ENCODE measurements at regions not wholly inside any gene's neighbourhood (a gene's known extent, or its start where the extent isn't known, plus 50 kb on each side); places are given as distances from the start of the nearest gene placed in this dataset.

DNA sequence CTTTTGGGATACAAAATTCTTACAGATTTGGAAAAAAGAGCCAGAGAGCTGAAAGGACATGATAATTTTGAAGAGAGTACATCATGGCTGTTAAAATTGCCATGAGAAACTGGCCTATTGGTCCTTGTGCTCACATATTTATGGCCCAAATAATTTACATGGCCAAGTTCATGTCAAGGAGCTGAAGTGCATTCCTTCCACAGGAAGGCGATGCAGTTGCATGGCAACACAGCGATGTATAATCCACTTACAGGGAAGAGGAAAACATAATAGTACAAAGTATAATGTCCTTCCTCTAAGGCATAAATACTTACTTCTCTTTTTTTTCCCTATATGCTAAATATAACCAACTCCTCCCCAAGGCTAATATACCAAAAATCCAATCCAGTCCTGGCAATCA, 914.5 kb upstream of the AGA start:
- no peak for DNase-seq
- no peak overlapping the region for H3K4me2 ChIP-seq (ENCODE audit: low read length, poor library complexity, severe bottlenecking)
- no peaks in the 10 kb centered on the region for H3K36me3 ChIP-seq (ENCODE audit: control insufficient read depth in 1 of 2, insufficient read depth in 2 of 2, low read depth in 1 of 2, low read length in 2 of 2)
- no peak overlapping the region for H2BK120ac ChIP-seq (ENCODE audit: low read depth, low read length)
- H4K91ac ChIP-seq (ENCODE audit: low read length): no peak overlapping the region
- H4K8ac ChIP-seq (ENCODE audit: low read length): no peak overlapping the region
- no peak overlapping the region for H2BK15ac ChIP-seq (ENCODE audit: low read depth, poor library complexity, severe bottlenecking)
- H3K18ac ChIP-seq (ENCODE audit: low read depth in 1 of 2, low read length in 2 of 2): no peak overlapping the region
- no peak overlapping the region for H2AFZ ChIP-seq (ENCODE audit: low read depth, low read length)
- no peaks in the 10 kb centered on the region for H3K79me1 ChIP-seq (replicated peaks; ENCODE audit: low read length, poor library complexity, severe bottlenecking)
- no peak overlapping the region for H2AK5ac ChIP-seq (ENCODE audit: low read length, severe bottlenecking)
- no peak overlapping the region for H3K4ac ChIP-seq (ENCODE audit: low read depth in 1 of 2, low read length in 2 of 2)
- H3K14ac ChIP-seq (ENCODE audit: low read length in 2 of 2): no peak overlapping the region
- H3K27ac ChIP-seq (ENCODE audit: low read length, poor library complexity, severe bottlenecking): no peak overlapping the region
- no peaks in the 10 kb centered on the region for H3K27me3 ChIP-seq (ENCODE audit: control insufficient read depth in 1 of 2, insufficient read depth in 1 of 2, low read length in 2 of 2)
- WGBS: 100% methylated on average over 2 of the region's 2 CpGs
- H2BK12ac ChIP-seq (ENCODE audit: low read length in 2 of 2): no peak overlapping the region
- H3K9me3 ChIP-seq (ENCODE audit: control insufficient read depth, low read length): peaks cover 23% of the 10 kb centered on the region
- no peak overlapping the region for H2BK5ac ChIP-seq (ENCODE audit: low read depth, low read length, poor library complexity, severe bottlenecking)
- no peak overlapping the region for H3K23ac ChIP-seq (ENCODE audit: low read length in 2 of 2)
- H3K4me1 ChIP-seq (ENCODE audit: control insufficient read depth, insufficient read depth, low read depth, low read length): no peaks in the 10 kb centered on the region
- H3K9ac ChIP-seq (ENCODE audit: low read length): no peak overlapping the region
- H3K4me3 ChIP-seq (ENCODE audit: insufficient read depth in 1 of 2, low read depth in 1 of 2, low read length in 2 of 2): no peak overlapping the region

DNA sequence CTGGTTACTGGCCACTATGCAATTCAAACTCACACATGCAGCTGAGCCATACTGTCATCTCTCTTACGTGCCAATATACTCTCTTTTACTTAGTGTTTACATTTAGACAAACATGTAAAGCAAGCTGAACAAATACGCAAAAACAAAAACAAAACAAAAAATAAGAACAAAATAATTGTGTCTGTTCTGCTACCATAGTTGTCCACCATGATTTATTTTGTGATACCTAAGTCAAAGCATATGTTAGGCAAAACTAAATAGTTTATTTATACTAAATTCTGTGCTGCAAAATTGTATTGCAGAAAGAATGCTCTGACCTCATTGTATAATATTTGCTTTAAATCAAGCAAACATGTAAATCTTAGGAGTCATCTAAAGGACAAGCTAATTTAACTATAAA, 943.2 kb upstream of the AGA start:
- Histone ChIP-seq H3K18ac (ENCODE audit: low read depth in 1 of 2, low read length in 2 of 2) (no peak overlapping the region), H4K8ac (ENCODE audit: low read length) (no peak overlapping the region), H3K27ac (ENCODE audit: low read length, poor library complexity, severe bottlenecking) (no peak overlapping the region), H3K14ac (ENCODE audit: low read length in 2 of 2) (no peak overlapping the region), H3K23ac (ENCODE audit: low read length in 2 of 2) (no peak overlapping the region), H4K91ac (ENCODE audit: low read length) (no peak overlapping the region), H3K27me3 (ENCODE audit: control insufficient read depth in 1 of 2, insufficient read depth in 1 of 2, low read length in 2 of 2) (no peaks in the 10 kb centered on the region), H3K4me2 (ENCODE audit: low read length, poor library complexity, severe bottlenecking) (no peak overlapping the region), H3K36me3 (ENCODE audit: control insufficient read depth in 1 of 2, insufficient read depth in 2 of 2, low read depth in 1 of 2, low read length in 2 of 2) (no peaks in the 10 kb centered on the region), H2AFZ (ENCODE audit: low read depth, low read length) (no peak overlapping the region), H2BK15ac (ENCODE audit: low read depth, poor library complexity, severe bottlenecking) (no peak overlapping the region), H3K9ac (ENCODE audit: low read length) (no peak overlapping the region), H3K79me1 (replicated peaks; ENCODE audit: low read length, poor library complexity, severe bottlenecking) (no peaks in the 10 kb centered on the region), H2AK5ac (ENCODE audit: low read length, severe bottlenecking) (no peak overlapping the region), H3K4ac (ENCODE audit: low read depth in 1 of 2, low read length in 2 of 2) (no peak overlapping the region), H3K4me3 (ENCODE audit: insufficient read depth in 1 of 2, low read depth in 1 of 2, low read length in 2 of 2) (no peak overlapping the region), H2BK120ac (ENCODE audit: low read depth, low read length) (no peak overlapping the region), H2BK12ac (ENCODE audit: low read length in 2 of 2) (no peak overlapping the region), H3K4me1 (ENCODE audit: control insufficient read depth, insufficient read depth, low read depth, low read length) (no peaks in the 10 kb centered on the region), H3K9me3 (ENCODE audit: control insufficient read depth, low read length) (peaks cover 11% of the 10 kb centered on the region), H2BK5ac (ENCODE audit: low read depth, low read length, poor library complexity, severe bottlenecking) (no peak overlapping the region)
- no peak for DNase-seq
- 86% methylated on average over 1 of the region's 2 CpGs for WGBS

DNA sequence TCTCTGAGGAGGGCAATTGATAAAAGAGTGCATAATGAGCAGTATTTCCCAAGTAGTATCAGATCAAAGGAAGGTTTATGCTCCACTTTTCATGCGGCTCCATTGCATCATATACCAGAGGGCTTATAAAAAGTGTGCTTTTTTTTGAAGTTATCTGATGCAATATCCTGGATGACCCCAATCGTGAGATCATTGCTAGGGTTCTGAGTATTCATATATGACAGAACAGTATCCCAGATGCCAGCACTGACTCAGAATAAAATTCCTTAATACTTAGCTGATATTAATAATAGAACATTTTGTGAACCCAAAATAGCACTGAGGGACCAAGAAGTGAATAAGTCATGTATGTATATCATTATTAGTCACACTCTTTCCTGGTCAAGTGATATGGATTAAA, 945.5 kb upstream of the AGA start:
- H3K18ac ChIP-seq (ENCODE audit: low read depth in 1 of 2, low read length in 2 of 2): no peak overlapping the region
- no peaks in the 10 kb centered on the region for H3K36me3 ChIP-seq (ENCODE audit: control insufficient read depth in 1 of 2, insufficient read depth in 2 of 2, low read depth in 1 of 2, low read length in 2 of 2)
- H2BK15ac ChIP-seq (ENCODE audit: low read depth, poor library complexity, severe bottlenecking): no peak overlapping the region
- no peak overlapping the region for H2AK5ac ChIP-seq (ENCODE audit: low read length, severe bottlenecking)
- no peak overlapping the region for H3K4me3 ChIP-seq (ENCODE audit: insufficient read depth in 1 of 2, low read depth in 1 of 2, low read length in 2 of 2)
- no peaks in the 10 kb centered on the region for H3K79me1 ChIP-seq (replicated peaks; ENCODE audit: low read length, poor library complexity, severe bottlenecking)
- H4K8ac ChIP-seq (ENCODE audit: low read length): no peak overlapping the region
- H2BK12ac ChIP-seq (ENCODE audit: low read length in 2 of 2): no peak overlapping the region
- H3K23ac ChIP-seq (ENCODE audit: low read length in 2 of 2): no peak overlapping the region
- no peak for DNase-seq
- no peak overlapping the region for H3K4me2 ChIP-seq (ENCODE audit: low read length, poor library complexity, severe bottlenecking)
- H3K9me3 ChIP-seq (ENCODE audit: control insufficient read depth, low read length): peaks cover 5% of the 10 kb centered on the region
- H3K14ac ChIP-seq (ENCODE audit: low read length in 2 of 2): no peak overlapping the region
- H3K4me1 ChIP-seq (ENCODE audit: control insufficient read depth, insufficient read depth, low read depth, low read length): no peaks in the 10 kb centered on the region
- H3K9ac ChIP-seq (ENCODE audit: low read length): no peak overlapping the region
- H2BK120ac ChIP-seq (ENCODE audit: low read depth, low read length): no peak overlapping the region
- no peak overlapping the region for H2BK5ac ChIP-seq (ENCODE audit: low read depth, low read length, poor library complexity, severe bottlenecking)
- no peak overlapping the region for H4K91ac ChIP-seq (ENCODE audit: low read length)
- 100% methylated on average over 1 of the region's 2 CpGs for WGBS
- no peak overlapping the region for H3K27ac ChIP-seq (ENCODE audit: low read length, poor library complexity, severe bottlenecking)
- no peaks in the 10 kb centered on the region for H3K27me3 ChIP-seq (ENCODE audit: control insufficient read depth in 1 of 2, insufficient read depth in 1 of 2, low read length in 2 of 2)
- no peak overlapping the region for H3K4ac ChIP-seq (ENCODE audit: low read depth in 1 of 2, low read length in 2 of 2)
- H2AFZ ChIP-seq (ENCODE audit: low read depth, low read length): no peak overlapping the region

DNA sequence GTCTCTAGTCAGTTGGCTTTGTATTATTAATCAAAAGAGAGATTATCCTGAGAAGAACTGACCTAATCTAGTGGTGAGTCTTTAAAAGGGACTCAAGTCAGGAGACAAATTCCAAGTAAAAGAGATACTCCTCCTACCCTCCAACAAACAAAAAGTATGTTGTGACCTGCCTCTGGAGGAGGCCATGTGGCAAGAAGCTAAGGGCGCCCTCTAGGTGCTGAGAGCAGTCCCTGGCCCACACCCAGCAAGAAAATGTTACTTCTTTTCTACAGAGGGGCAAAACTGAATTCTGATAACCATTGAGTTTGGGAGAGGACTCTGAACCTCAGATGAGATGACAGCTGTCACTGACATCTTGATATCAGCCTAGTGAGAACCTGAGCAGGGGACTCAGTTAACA, 953.6 kb upstream of the AGA start:
- Histone ChIP-seq H2BK12ac (ENCODE audit: low read length in 2 of 2) (no peak overlapping the region), H3K4me1 (ENCODE audit: control insufficient read depth, insufficient read depth, low read depth, low read length) (no peaks in the 10 kb centered on the region), H3K18ac (ENCODE audit: low read depth in 1 of 2, low read length in 2 of 2) (no peak overlapping the region), H4K8ac (ENCODE audit: low read length) (no peak overlapping the region), H3K4me2 (ENCODE audit: low read length, poor library complexity, severe bottlenecking) (no peak overlapping the region), H3K14ac (ENCODE audit: low read length in 2 of 2) (no peak overlapping the region), H2BK5ac (ENCODE audit: low read depth, low read length, poor library complexity, severe bottlenecking) (no peak overlapping the region), H3K36me3 (ENCODE audit: control insufficient read depth in 1 of 2, insufficient read depth in 2 of 2, low read depth in 1 of 2, low read length in 2 of 2) (no peaks in the 10 kb centered on the region), H2BK15ac (ENCODE audit: low read depth, poor library complexity, severe bottlenecking) (no peak overlapping the region), H2BK120ac (ENCODE audit: low read depth, low read length) (no peak overlapping the region), H3K9ac (ENCODE audit: low read length) (no peak overlapping the region), H4K91ac (ENCODE audit: low read length) (no peak overlapping the region), H3K4me3 (ENCODE audit: insufficient read depth in 1 of 2, low read depth in 1 of 2, low read length in 2 of 2) (no peak overlapping the region), H3K9me3 (ENCODE audit: control insufficient read depth, low read length) (no peaks in the 10 kb centered on the region), H2AK5ac (ENCODE audit: low read length, severe bottlenecking) (no peak overlapping the region), H3K27me3 (ENCODE audit: control insufficient read depth in 1 of 2, insufficient read depth in 1 of 2, low read length in 2 of 2) (no peaks in the 10 kb centered on the region), H2AFZ (ENCODE audit: low read depth, low read length) (no peak overlapping the region), H3K4ac (ENCODE audit: low read depth in 1 of 2, low read length in 2 of 2) (no peak overlapping the region), H3K27ac (ENCODE audit: low read length, poor library complexity, severe bottlenecking) (no peak overlapping the region), H3K23ac (ENCODE audit: low read length in 2 of 2) (no peak overlapping the region), H3K79me1 (replicated peaks; ENCODE audit: low read length, poor library complexity, severe bottlenecking) (no peaks in the 10 kb centered on the region)
- WGBS: 60% methylated on average over 1 of the region's 1 CpG
- DNase-seq: no peak

All from mesenchymal stem cell (in vitro differentiated cells and primary cell).